SK-N-SH (cell line): ENCODE measurements at regions not wholly inside any gene's neighbourhood (a gene's known extent, or its start where the extent isn't known, plus 50 kb on each side); places are given as distances from the start of the nearest gene placed in this dataset.

Experiments
- EP300 ChIP-seq, 2 experiments: IDR thresholded peaks; 2 replicates each; pipeline versions ENCODE4 v1.4.0 to v1.6.1; 2012; ENCODE audit warnings: borderline replicate concordance in 1 of 2, low read depth in 1 of 2, low read length in 1 of 2
- EZH2phosphoT487 ChIP-seq: fragments of 200-600 bp; sonication (generic); IDR thresholded peaks from 2 replicates; pipeline ENCODE4 v1.6.1; 2017; ENCODE audit warnings: low read depth, mixed run types, mild to moderate bottlenecking, antibody characterized with exemption, moderate library complexity, borderline replicate concordance
- FOSL2 ChIP-seq: IDR thresholded peaks from 2 replicates; pipeline ENCODE4 v1.4.0; 2012; ENCODE audit warnings: low read depth, mild to moderate bottlenecking, moderate library complexity, borderline replicate concordance
- GATA2 ChIP-seq: sonication (generic); formaldehyde crosslinking; IDR thresholded peaks from 2 replicates; pipeline ENCODE4 v1.5.0; 2020; ENCODE audit warnings: mild to moderate bottlenecking, missing genetic modification reagents
- MEF2A ChIP-seq: IDR thresholded peaks from 2 replicates; pipeline ENCODE4 v1.4.0; 2012; ENCODE audit warnings: low read depth, borderline replicate concordance
- POLR2AphosphoS5 ChIP-seq: IDR thresholded peaks from 2 replicates; pipeline ENCODE4 v1.6.1; 2012; ENCODE audit warnings: low read depth, low read length
- RAD21 ChIP-seq: IDR thresholded peaks from 2 replicates; pipeline ENCODE4 v1.6.1; 2012; ENCODE audit warnings: mild to moderate bottlenecking, low read length
- RCOR1 ChIP-seq: fragments of 150-350 bp; IDR thresholded peaks from 2 replicates; pipeline ENCODE4 v1.6.1; 2017; ENCODE audit warnings: antibody characterized with exemption, low read length
- SIN3A ChIP-seq: IDR thresholded peaks from 2 replicates; pipeline ENCODE4 v1.6.1; 2012; ENCODE audit warnings: low read depth, mild to moderate bottlenecking, low read length, moderate library complexity, borderline replicate concordance
- SMC3 ChIP-seq: IDR thresholded peaks from 2 replicates; pipeline ENCODE4 v1.6.1; 2012; ENCODE audit warnings: low read depth, low read length, improper control_type of control experiment
- YY1 ChIP-seq: IDR thresholded peaks from 2 replicates; pipeline ENCODE4 v1.4.0; 2012; ENCODE audit warnings: low read depth, mild to moderate bottlenecking
- TF ChIP-seq, protein P1 (sequence below): fragments of 200-600 bp; sonication (generic); IDR thresholded peaks from 2 replicates; pipeline ENCODE4 v1.6.1; 2017; ENCODE audit warnings: antibody characterized with exemption, mild to moderate bottlenecking, moderate library complexity
- TF ChIP-seq, protein P2 (sequence below): IDR thresholded peaks from 2 replicates; pipeline ENCODE4 v1.4.0; 2012; ENCODE audit warnings: low read depth, borderline replicate concordance
- TF ChIP-seq, protein P3 (sequence below): IDR thresholded peaks from 2 replicates; pipeline ENCODE4 v1.4.0; 2012; ENCODE audit warnings: low read depth, borderline replicate concordance

DNA sequence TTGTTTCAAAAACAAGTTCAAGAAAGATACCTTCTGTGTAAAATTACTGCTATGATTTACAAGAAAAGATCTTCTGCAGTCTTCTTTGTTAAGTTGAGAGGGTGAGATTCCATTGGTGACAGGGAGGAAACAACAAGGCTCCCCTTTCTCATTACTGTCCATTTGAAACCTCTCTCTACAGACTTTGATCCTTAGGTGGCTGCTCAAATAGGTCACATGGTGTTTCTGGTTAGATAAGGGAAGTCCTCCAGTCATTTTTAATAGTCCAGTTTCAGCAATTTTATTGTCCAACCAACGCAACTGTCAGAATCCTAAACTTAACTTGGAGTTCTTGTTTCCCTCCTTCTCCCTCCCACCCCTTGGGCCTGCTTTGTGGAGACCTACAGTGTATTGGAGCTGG, 390.4 kb downstream of the EFNB2 start:
- TF ChIP-seq YY1 = no peak
- no peak for TF ChIP-seq POLR2AphosphoS5
- TF ChIP-seq EP300 (IDR thresholded peaks at IDR 0.05; ENCODE audit: borderline replicate concordance in 1 of 2, low read depth in 1 of 2, low read length in 1 of 2) = no peak
- TF ChIP-seq, protein P1, sequence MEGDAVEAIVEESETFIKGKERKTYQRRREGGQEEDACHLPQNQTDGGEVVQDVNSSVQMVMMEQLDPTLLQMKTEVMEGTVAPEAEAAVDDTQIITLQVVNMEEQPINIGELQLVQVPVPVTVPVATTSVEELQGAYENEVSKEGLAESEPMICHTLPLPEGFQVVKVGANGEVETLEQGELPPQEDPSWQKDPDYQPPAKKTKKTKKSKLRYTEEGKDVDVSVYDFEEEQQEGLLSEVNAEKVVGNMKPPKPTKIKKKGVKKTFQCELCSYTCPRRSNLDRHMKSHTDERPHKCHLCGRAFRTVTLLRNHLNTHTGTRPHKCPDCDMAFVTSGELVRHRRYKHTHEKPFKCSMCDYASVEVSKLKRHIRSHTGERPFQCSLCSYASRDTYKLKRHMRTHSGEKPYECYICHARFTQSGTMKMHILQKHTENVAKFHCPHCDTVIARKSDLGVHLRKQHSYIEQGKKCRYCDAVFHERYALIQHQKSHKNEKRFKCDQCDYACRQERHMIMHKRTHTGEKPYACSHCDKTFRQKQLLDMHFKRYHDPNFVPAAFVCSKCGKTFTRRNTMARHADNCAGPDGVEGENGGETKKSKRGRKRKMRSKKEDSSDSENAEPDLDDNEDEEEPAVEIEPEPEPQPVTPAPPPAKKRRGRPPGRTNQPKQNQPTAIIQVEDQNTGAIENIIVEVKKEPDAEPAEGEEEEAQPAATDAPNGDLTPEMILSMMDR = no peak
- no peak for TF ChIP-seq EZH2phosphoT487
- TF ChIP-seq GATA2 = no peak
- no peak for TF ChIP-seq SMC3
- TF ChIP-seq MEF2A = no peak
- TF ChIP-seq, protein P2, sequence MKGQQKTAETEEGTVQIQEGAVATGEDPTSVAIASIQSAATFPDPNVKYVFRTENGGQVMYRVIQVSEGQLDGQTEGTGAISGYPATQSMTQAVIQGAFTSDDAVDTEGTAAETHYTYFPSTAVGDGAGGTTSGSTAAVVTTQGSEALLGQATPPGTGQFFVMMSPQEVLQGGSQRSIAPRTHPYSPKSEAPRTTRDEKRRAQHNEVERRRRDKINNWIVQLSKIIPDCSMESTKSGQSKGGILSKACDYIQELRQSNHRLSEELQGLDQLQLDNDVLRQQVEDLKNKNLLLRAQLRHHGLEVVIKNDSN = no peak
- no peak for TF ChIP-seq RCOR1
- TF ChIP-seq RAD21 = no peak
- no peak for TF ChIP-seq FOSL2
- TF ChIP-seq SIN3A = no peak
- TF ChIP-seq, protein P3, sequence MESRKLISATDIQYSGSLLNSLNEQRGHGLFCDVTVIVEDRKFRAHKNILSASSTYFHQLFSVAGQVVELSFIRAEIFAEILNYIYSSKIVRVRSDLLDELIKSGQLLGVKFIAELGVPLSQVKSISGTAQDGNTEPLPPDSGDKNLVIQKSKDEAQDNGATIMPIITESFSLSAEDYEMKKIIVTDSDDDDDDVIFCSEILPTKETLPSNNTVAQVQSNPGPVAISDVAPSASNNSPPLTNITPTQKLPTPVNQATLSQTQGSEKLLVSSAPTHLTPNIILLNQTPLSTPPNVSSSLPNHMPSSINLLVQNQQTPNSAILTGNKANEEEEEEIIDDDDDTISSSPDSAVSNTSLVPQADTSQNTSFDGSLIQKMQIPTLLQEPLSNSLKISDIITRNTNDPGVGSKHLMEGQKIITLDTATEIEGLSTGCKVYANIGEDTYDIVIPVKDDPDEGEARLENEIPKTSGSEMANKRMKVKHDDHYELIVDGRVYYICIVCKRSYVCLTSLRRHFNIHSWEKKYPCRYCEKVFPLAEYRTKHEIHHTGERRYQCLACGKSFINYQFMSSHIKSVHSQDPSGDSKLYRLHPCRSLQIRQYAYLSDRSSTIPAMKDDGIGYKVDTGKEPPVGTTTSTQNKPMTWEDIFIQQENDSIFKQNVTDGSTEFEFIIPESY = no peak
